IPS-NIHi7 (cell line): ENCODE measurements at regions not wholly inside any gene's neighbourhood (a gene's known extent, or its start where the extent isn't known, plus 50 kb on each side); places are given as distances from the start of the nearest gene placed in this dataset.

ENCODE experiments used
- DNase-seq: peaks from one replicate; pipeline ENCODE4 v3.0.0; 2012; ENCODE audit warnings: mixed read lengths; ENCODE audit errors: extremely low spot score

DNA sequence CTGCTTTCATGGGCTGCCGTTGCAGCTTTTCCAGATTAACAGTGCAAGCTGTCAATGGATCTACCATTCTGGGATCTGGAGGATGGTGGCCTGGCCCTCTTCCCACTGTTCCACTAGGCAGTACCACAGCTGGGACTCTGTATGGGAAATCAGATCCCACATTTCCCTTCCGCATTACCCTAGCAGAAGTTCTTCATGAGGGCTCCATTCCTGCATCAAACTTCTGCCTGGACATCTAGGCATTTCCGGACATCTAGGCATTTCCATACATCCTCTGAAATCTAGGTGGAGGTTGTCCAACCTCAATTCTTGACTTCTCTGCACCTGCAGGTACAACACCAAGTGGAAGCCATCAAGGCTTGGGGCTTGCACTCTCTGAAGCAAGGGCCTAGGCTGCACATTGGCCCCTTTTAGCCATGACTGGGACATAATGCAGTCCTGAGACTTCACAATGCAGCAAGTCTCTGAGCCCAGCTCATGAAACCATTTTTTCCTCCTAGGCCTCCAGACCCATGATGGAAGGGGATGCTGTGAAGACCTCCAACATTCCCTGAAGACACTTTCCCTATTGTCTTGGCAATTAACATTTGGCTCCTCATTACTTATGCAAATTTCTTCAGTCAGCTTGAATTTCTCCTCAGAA, 863.3 kb downstream of the C12orf50 start:
- no peak for DNase-seq

DNA sequence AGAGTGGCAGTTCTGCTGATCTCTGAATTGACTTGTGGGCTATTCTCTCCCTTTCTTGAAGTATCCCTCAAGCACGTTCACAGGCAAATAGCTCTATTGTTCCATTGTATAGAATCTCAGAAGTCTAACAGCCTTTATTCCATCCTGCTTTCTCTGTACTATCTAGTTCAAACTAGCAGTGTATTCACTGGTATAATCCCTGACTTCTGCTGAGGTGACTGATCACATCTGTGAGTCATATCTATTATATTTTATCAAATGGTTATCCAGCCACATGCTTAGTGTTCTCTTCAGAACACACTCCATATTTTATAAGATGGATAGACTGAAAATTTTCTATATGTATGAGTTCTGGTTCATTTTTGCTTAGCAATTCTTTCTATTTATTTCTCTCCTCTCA, 866.1 kb downstream of the C12orf50 start:
- no peak for DNase-seq

DNA sequence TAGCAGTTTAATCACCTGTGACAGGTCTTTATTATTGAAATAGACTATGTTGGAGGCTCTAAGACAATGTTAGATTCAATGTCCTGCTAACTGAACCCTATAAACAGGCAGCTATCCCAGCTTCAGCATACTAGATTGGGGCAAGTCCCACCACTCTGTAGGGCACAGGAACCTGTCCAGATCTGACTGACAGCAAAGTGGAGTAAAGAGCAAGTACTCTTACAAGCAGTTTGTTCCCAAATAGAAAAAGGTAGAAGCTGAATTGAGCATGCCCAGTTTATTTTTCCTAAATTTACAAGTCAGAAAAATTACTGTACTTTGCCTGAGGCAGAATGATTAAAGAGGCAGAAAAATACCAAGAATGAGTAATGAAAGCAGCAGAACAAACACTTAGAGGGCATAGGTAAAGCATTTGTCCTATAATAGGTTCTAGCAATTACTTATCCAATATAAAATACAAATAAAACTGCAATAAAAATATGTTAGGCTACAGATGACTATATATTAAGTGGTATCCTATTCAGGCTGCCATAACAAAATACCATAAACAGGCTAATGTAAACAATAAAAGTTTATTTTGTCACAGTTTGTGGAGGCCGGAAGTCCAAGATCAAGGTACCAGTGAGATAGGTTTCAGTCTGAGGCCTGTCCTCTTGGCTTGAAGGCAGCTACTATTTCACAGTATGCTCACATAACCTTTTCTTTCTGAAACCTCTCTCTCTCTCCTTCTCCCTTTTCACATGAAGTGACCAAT, 868.2 kb downstream of the C12orf50 start:
- DNase-seq = no peak

DNA sequence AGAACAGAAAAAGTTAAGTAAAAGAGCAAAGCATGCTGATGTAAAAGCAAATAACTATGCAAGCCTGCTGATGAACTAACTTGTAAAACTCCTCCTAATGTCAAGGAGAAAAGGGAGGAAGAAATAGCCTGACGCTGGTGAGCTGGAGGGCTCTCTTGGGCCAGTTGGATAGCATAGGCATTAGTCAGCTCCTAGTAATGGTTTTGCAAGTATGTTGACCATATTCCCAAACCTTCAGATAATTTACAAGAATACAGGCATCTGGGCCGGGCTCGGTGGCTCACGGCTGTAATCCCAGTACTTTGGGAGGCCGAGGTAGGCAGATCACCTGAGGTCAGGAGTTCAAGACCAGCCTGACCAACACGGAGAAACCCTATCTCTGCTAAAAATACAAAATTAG, 871.4 kb downstream of the C12orf50 start:
- DNase-seq = peak; percentile 12

DNA sequence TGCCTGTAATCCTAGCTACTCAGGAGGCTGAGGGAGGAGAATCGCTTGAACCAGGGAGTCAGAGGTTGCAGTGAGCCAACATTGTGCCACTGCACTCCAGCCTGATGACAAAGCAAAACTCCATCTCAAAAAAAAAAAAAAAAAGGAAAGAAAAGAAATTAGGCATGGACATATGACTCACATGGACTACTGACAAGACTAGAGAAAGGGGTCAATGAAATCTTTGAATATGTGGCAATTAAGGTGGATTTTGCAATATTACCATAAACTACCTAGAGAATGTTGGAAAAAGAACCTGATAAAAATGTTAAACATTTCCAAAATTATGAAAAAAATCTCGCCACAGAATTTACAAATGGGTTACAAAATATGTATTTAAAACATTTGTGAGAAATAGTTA, 873.6 kb downstream of the C12orf50 start:
- DNase-seq = no peak

DNA sequence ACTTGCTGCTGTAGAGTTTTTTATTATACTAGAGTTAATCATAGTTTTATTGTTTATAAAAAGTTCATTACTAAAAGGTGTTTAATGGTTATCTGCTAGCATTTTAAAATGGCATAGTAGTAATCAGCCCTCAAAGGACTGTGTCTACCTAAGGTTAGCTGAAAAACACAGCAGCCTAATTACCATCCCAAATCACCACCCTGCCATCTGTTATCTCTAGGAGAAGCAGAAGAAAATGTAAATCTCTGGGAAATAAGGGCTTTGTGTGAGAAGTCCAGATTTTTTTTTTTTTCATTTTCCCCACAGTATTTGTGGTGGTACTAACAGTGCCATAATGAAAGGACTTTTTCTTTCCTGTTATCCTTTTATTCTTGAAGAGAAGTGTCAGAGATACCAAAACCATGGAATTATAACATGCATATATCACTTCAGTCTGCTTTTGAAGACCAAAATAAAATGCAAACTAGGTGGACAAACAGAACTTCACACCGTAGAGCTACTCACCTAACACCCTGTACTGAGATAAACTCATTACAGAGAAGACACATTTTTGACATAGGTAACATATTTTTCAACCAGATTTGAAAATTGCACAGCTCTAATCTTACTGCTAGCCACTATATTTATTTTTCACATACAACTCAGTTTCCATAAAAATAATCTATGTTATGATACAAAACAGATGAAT, 876.2 kb downstream of the C12orf50 start:
- DNase-seq = no peak

DNA sequence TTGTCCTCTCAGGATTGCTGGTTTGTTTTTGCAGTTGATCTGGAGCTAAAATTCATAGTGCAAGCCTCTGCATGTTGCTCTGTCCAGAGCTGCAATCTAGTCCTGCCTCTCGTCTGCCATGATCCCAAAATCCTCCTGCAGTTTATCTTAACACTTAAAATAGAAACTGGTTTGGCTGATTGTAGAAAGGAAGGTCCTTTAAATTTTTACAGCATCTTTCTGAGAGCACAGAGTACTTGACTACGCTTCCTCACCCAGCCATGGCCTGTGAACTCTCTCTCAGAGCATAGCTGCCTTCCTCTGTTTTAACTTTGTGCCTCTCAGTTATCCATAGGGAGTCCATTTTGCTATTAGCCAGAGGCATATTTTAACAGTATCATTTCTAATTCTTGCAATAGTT, 877.1 kb downstream of the C12orf50 start:
- DNase-seq = no peak

DNA sequence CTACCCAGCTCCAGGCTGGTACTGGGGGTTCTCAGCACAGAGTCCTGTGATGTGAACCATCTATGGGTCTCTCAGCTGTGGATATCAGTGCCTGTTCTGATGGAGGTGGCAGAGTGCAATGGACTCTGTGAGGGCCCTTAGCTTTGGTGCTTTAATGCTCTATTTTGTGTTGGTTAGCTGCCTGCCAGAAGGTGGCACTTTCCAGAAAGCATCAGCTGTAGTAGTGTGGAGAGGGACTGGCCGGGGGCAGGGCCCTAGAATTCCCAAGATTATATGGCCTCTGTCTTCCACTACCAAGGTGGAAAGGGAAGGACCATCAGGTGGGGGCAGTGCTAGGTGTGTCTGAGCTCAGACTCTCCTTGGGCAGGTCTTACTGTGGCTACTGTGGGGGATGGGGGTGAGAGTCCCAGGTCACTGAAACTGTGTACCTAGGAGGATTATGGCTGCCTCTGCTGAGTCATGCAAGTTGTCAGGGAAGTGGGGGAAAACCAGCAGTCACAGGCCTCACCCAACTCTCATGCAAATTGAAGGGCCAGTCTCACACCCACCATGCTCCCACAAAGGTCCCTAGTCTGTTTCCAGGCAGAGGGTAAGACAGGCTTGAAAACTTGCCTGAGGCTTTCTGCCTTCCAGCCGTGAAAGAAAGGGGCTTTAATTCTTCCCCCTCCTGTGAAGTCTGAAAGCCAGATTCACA, 878.1 kb downstream of the C12orf50 start:
- DNase-seq = peak; percentile 13

DNA sequence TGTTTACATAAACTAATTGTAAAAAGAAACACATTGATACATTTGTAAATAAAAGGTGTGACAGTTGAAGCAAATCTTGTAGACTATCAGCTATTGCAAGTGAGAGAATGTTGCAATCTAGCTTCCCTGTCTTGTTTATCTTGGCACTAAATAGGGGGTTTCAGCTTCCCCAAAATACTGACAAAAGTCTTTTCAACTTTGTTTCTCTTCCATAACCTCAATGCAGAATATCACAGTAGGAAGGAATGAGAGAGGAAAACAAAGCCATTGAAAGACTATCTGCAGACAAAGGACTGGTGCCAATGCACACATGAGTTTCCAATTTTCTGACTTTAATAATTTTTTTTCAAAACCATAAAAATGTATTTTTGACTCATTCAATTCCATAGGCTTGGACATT, 886.2 kb upstream of the MGAT4C start:
- no peak for DNase-seq

DNA sequence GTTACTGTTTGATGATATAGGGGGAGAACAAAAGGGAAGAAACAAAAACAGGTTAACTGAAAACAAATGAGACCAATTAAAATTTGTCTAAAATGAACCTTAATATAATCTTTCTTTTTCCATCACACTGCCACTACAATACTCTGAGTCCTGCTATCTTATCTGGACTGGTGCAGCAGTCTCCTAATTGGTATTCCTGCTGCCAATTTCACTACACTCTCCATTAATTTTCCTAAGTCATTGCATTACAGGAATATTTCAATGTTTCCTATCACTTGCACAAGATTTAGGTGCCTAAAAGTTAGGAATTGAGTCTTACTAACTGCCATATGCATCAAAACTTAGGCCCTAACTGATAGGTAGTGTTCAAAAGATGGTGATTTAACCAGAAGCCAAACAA, 884.9 kb upstream of the MGAT4C start:
- no peak for DNase-seq

DNA sequence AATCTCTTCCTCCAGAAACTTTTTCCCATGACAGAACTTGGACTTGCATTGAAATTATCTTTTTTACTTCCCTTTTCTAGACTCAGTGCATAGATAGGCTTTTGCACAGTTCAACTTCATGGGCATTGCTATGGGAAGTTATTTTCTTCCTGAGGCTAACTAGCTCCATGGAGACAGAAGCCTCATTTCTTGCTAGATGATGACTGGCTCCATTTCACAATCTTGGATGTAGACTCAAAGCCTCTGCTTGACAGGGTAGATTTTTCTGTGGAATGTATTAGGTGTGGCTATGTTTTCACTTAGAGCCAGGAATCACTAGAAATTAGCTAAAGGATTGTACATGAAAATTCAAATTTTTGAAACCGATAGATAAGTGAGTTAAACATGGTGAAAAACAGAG, 884.1 kb upstream of the MGAT4C start:
- DNase-seq = no peak

DNA sequence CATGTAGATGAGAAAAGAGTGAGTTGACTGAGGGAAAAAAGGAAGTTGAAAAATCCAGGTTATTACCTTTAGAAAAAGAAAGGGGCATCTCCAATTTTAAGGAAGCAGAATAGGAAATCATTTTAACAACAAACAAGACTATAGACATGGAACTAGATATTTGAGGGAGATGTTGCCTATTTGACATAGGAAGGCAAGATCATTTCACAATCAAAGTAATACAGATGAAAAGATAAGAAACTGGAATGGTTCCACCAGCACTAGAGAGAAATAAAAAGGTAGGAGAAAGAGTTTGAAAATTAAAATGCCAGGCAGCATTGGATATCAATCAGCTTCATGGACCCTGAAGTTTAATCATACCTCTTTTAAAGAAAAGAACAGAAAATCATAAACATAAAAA, 881.0 kb upstream of the MGAT4C start:
- no peak for DNase-seq

DNA sequence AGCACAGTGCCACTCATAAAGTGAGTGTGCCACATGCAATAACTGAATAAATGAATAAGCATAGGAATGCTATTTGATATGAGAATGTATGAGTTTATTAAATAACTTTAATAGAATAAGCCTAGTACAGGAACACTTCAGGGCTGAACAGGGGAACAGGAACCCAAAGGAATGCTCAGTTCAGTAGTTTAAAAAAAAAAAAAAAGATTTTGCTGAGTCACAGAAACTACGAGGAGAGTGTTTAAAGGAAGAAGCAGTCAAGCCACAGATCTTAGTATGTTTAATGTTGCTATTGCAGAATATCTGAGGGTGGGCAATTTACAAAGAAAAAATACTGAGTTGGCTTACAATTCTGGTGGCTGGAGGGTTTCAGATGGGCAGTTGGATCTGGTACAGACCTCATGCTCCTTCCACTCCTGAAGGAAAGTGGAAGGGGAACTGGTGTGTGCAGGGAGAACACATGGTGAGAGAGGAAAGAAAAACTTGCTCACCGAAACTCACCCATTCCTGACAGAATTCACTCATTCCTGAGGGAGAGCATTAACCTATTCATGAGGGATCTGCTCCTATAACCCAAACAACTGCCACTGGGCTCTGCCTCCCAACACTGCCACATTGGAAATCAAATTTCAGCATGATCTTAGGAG, 880.3 kb upstream of the MGAT4C start:
- DNase-seq = no peak

DNA sequence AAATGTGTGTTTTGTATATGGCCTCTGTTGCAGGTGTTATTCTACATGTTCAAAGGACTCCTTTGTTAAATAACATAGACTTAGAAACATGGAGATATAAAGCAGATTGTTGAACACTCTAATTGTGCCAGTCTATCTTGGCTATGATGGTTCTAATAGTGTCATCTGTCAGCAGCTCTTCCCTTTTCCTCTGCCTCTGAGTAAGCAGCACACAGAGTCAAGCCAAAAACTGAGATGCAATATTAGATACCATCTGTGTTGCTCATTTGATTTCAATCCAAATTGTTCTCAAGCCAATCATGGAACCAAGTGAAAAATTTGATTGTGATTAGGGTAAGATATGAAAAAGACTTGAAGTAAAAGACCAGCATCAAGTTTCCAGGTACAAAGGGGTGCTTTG, 871.1 kb upstream of the MGAT4C start:
- no peak for DNase-seq

DNA sequence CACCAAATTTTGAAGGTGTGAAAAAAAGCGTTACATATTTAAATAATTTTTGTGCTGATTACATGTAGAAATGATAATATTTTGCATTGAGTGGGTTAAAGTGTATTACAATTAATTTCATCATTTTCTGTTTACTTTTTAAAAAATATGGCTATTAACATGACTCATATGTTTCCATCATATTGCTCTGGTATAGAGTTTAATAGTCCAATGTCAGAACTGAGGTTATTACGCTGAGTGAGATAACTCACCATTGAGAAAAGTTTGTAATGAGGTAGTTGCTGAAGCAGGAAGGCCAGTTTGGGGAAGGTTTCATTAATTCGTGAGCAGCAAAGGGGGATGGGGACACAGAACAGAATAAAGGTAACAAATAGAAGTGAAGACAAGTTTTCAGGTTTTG, 865.7 kb upstream of the MGAT4C start:
- no peak for DNase-seq

DNA sequence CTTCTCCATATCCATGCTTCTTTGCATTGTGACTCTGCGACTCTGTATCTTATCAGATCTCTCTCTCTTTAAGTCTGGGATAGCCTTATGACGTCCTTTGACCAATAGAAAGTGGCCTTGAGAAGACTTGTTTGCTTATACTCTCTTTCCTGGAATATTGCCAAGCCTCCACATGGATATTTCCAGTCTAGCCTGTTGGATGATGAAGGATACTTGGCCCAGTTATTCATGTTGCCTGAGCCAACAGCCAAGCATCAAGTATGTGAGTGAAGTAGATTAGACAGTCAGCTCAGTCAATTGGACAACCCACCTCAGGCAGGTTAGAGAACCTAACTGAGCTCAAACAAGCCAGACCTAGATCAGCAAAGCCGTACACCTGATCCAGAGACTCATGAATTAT, 864.2 kb upstream of the MGAT4C start:
- DNase-seq = no peak

DNA sequence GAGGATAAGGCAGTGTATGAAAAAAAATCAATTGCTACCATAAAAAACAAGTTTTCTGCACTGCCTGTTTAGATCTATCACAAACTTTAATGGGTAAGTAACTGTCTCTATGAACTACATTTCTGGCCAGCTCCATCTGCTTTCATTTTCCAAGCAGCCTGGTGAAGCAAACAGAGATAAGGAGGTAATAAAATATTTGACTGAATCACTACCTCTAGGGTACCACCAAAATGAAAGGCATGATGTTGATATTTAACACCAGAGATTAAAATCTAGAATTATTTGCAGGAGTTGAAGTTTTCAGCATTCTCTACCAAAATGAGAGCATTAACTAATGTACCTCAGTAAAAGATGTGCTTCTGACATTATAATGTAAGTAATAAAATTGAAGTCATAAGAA, 863.5 kb upstream of the MGAT4C start:
- no peak for DNase-seq

DNA sequence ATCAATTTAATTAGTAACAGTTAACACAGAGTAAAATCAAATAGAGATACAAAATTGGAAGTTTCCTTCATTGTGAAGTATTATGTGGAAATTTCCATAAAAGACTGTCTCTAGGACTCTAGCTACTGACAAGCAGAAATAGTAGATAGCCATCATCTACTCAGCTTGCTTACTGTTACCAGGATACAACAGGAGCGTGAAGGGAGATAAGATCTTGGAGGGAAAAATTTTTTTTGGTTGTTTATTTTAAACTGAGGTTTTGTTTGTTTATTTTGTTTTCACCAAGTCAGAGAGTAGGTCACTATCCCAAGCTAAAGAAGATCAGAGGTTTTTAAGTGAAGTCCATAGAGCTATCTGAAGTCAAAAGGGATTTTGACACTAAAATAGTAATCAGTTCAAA, 861.3 kb upstream of the MGAT4C start:
- no peak for DNase-seq

DNA sequence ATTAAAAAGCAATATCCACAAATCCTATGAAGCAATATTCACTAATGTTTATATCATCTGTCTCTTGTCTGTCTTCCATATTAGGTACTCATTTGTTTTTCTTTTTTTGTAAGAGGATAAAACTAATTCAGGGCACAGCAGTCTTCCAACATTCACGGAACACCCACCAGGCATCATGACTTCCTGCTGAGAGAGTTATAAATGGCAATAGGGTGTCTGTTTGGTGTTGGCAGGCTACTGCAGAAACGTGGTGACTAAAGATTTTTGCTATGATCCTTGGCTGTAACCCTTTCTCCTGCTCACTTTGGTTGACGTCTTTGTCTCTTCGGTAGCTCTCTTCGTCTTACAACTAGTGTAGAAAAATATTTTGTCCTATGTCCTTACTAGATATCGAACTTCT, 860.6 kb upstream of the MGAT4C start:
- DNase-seq = no peak

DNA sequence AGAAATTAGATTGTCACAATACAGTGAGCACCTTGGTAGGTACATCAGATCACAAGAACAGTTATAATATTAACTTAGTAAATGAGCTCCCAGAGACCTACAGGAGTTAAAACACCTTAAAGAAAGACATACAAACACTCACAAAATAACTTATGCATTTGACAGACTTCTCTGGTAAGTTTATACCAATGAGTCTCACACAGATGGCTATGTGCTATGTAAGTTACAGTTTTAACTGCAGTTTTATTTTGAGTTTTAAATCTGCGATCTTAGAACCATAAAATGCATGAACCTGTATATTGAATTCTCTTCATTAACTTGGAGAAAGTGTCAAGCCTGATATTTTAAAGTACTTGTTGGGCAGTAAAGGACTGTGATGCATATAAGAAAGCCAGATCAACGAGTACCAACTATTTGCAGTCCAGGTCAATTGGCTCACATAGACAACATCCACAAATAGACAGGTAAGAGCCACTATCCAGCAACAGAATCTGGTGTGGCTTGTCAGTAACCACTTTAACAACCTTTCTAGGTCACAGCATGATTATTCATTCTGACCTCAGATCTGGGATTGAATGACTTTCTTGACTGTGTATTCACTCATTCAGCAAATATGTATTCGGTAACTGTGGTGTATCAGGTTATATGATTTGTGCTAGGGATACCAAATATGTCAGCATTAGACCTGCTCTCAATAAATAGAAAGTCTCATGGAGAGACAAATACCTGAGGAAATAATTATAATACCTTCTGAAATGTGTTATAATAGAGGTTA, 856.6 kb upstream of the MGAT4C start:
- DNase-seq = no peak

DNA sequence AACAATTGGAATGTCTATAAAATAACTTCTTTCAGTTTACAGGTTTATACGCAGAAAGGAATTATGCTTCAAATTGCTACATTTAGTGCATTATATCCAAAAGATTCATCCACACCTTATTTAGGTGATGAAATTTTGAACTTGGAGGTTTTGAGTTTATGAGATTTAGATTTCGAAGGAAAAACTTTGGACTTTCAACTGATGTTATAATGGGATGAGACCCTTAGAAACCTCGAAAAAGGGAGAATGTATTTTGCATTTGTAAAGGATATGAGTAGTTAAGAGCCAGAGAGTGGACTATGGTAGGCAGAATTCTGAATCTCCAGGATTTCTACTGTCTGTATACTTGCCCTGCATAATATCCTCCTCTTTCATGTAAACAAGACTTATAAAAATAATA, 851.6 kb upstream of the MGAT4C start:
- DNase-seq = no peak
